ENCODE measurements at regions not wholly inside any gene's neighbourhood (a gene's known extent, or its start where the extent isn't known, plus 50 kb on each side); places are given as distances from the start of the nearest gene placed in this dataset.
"Not testable (repeated sequence)": the region's sequence is repeated elsewhere in the genome, so short reads cannot be mapped to it uniquely, and the experiment has no call there.

GRCh38 chr14:38559711-38560110 is 303.8 kb upstream of the CLEC14A start:
- DNase-seq = no peak

- not testable (repeated sequence) for DNase-seq
Observed at GRCh38 chr14:38557391-38557790, 301.5 kb upstream of the CLEC14A start.

GRCh38 chr14:38556252-38556651 is 300.4 kb upstream of the CLEC14A start:
- DNase-seq = no peak

GRCh38 chr14:38554026-38554425 is 298.1 kb upstream of the CLEC14A start:
- DNase-seq = no peak

- DNase-seq = no peak
Observed at GRCh38 chr14:38553586-38553985, 297.7 kb upstream of the CLEC14A start.

GRCh38 chr14:38549564-38549963 is 293.7 kb upstream of the CLEC14A start:
- no peak for DNase-seq

GRCh38 chr14:38547961-38548490 is 292.1 kb upstream of the CLEC14A start:
- DNase-seq = no peak

- DNase-seq = no peak
Observed at GRCh38 chr14:38546932-38547551, 291.1 kb upstream of the CLEC14A start.

GRCh38 chr14:38544776-38545175 is 288.9 kb upstream of the CLEC14A start:
- DNase-seq = no peak

- not testable (repeated sequence) for DNase-seq
Observed at GRCh38 chr14:38543851-38544250, 288.0 kb upstream of the CLEC14A start.

- not testable (repeated sequence) for DNase-seq
Observed at GRCh38 chr14:38538053-38538452, 282.2 kb upstream of the CLEC14A start.

- DNase-seq = no peak
Observed at GRCh38 chr14:38536376-38537038, 280.6 kb upstream of the CLEC14A start.

GRCh38 chr14:38528582-38528981 is 272.7 kb upstream of the CLEC14A start:
- DNase-seq = no peak

- no peak for DNase-seq
Observed at GRCh38 chr14:38527502-38527878, 271.6 kb upstream of the CLEC14A start.

GRCh38 chr14:38526826-38527501 is 271.1 kb upstream of the CLEC14A start:
- no peak for DNase-seq

- no peak for DNase-seq
Observed at GRCh38 chr14:38524636-38525509, 269.0 kb upstream of the CLEC14A start.

GRCh38 chr14:38522724-38523123 is 266.8 kb upstream of the CLEC14A start:
- DNase-seq = no peak

- DNase-seq = no peak
Observed at GRCh38 chr14:38521591-38521990, 265.7 kb upstream of the CLEC14A start.

GRCh38 chr14:38517426-38517825 is 261.5 kb upstream of the CLEC14A start:
- DNase-seq = no peak

- no peak for DNase-seq
Observed at GRCh38 chr14:38512236-38512635, 256.3 kb upstream of the CLEC14A start.

GRCh38 chr14:38507299-38507698 is 251.4 kb upstream of the CLEC14A start:
- no peak for DNase-seq

- no peak for DNase-seq
Observed at GRCh38 chr14:38505973-38506249, 250.0 kb upstream of the CLEC14A start.

Data from NCI-H146 (cell line).